Lower leg skin (tissue), 4 donors: ENCODE measurements at regions not wholly inside any gene's neighbourhood (a gene's known extent, or its start where the extent isn't known, plus 50 kb on each side); places are given as distances from the start of the nearest gene placed in this dataset.

ENCODE experiments used
- DNase-seq, 2 donors: peaks; one replicate each; pipeline ENCODE4 v3.0.0-alpha.2; 2019; ENCODE audit warnings: low spot score in 2 of 2
- H3K4me3 ChIP-seq: fragments of 200-600 bp; sonication (generic); 2 replicates; pipeline ENCODE4 v1.5.1; 2017; ENCODE audit warnings: mild to moderate bottlenecking, low read depth; ENCODE audit not compliant: poor library complexity, severe bottlenecking
- CTCF ChIP-seq, 3 donors: fragments of 450-650 bp; IDR thresholded peaks; one replicate each; pipeline ENCODE4 v1.5.1; 2016; ENCODE audit warnings: antibody characterized with exemption in 3 of 3, mild to moderate bottlenecking in 3 of 3, moderate library complexity in 2 of 3
- POLR2A ChIP-seq, 2 donors: fragments of 450-650 bp; IDR thresholded peaks; one replicate each; pipeline ENCODE4 v1.6.1; 2016 to 2017; ENCODE audit warnings: antibody characterized with exemption in 2 of 2, mild to moderate bottlenecking in 1 of 2, moderate library complexity in 1 of 2
- WGBS, 2 donors: methylation state at CpG; one replicate each; pipeline ENCODE4 v1.1.5; 2018; 5-methylcytosine and 5-hydroxymethylcytosine counted together
- intact Hi-C: fragments of 100-400 bp; cut with DNase I; formaldehyde crosslinking; loops from one replicate; pipeline ENCODE4 v1.15.0; 2023; ENCODE audit warnings: low total_unique reads

GRCh38 chrX:39928704-39929378 is 168.9 kb downstream of the BCOR start:
- no peak for DNase-seq
- WGBS, 2 donors, result 48 to 66% methylated on average over 6 to 8 of the region's 8 CpGs
- intact Hi-C loops, result no loop called here
- TF ChIP-seq CTCF (IDR thresholded peaks at IDR 0.05) (no peak), POLR2A (IDR thresholded peaks at IDR 0.05) (no peak)
- H3K4me3 ChIP-seq, result no peak overlapping the region

DNA sequence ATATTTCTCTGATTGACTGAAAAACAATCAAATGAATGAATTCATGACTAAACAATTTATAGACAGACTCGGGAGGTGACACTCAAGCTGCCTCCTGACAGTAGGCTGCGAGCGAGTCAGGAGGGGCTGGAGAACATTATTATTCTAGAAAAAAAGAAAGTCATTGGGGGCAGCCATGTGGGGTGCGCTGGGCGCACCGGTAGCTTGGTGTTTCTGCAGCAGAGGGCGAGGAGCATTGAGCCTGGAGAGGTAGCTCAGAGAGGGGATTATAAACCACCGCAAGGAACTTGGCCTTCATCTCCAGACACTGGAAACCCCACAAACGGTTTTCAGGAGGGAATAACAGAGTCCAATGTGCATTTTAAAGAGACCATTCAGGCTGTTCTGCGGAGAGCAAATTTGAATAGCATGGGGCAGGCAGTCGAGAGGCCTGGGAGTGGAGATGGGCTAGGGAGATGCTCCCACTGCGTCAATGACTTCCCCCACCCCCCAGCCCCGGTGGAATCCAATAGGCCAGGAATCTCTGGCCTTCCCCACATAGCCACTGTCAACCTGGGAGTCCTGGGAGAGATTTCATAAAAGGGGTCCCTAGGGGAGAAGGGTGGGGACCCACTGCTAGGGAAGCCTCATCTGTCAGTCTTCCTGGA is 168.3 kb downstream of the BCOR start:
- no peak for TF ChIP-seq CTCF (IDR thresholded peaks at IDR 0.05)
- TF ChIP-seq POLR2A (IDR thresholded peaks at IDR 0.05), result no peak
- no peak for DNase-seq
- no peak overlapping the region for H3K4me3 ChIP-seq
- 80 to 81% methylated on average over 13 of the region's 13 CpGs for WGBS, 2 donors
- intact Hi-C loops, result no loop called here

- H3K4me3 ChIP-seq, result no peak overlapping the region
- 74 to 86% methylated on average over 14 of the region's 14 CpGs for WGBS, 2 donors
- intact Hi-C loops, result no loop called here
- DNase-seq, result no peak
- no peak for TF ChIP-seq CTCF (IDR thresholded peaks at IDR 0.05)
- no peak for TF ChIP-seq POLR2A (IDR thresholded peaks at IDR 0.05)
Measured at GRCh38 chrX:39930786-39931528, 166.8 kb downstream of the BCOR start.

DNA sequence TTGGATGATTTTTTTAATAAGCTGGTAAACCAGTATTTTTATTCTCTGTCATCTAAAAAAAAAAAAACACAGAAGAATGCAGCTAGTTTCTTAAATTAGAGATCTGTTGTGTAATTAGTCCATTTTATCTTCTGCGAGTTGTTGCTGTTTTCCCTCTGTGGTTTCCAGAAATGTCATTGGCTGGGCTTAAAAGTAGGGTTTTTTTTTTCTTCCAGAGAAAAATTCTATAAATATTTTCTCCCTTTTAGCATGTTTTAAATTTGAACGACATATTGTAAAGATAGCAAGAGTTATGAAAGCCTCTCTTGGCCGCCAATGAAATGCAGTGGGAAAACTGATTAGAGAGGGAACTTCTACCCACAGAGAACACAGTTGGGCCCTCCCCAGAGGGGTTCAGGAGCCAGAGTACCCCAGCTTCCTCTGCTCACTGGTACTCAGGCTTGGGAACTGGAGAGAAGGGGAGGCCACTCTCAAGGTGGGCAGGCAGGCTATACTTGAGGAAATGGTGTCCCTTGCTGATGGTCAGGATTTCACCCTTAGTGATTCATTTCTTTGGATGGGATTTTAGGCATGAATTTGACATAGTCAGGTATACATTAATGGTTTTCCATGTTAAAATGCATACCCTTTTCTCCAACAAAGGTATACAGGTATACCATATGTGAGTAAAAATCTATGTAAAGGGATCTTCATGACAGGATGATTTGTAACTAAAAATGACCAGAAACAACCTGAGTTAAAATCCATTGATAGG is 166.1 kb downstream of the BCOR start:
- no peak overlapping the region for H3K4me3 ChIP-seq
- TF ChIP-seq POLR2A (IDR thresholded peaks at IDR 0.05) (no peak), CTCF (IDR thresholded peaks at IDR 0.05) (no peak)
- WGBS, 2 donors, result 68 to 73% methylated on average over 3 of the region's 3 CpGs
- no peak for DNase-seq
- intact Hi-C loops, result no loop called here

GRCh38 chrX:39935411-39936064 is 162.2 kb downstream of the BCOR start:
- 79 to 82% methylated on average over 12 to 22 of the region's 22 CpGs for WGBS, 2 donors
- no peak for DNase-seq
- no peak overlapping the region for H3K4me3 ChIP-seq
- intact Hi-C loops, result no loop called here
- no peak for TF ChIP-seq POLR2A (IDR thresholded peaks at IDR 0.05)
